ENCODE measurements at regions not wholly inside any gene's neighbourhood (a gene's known extent, or its start where the extent isn't known, plus 50 kb on each side); places are given as distances from the start of the nearest gene placed in this dataset.

- no peak for DNase-seq (ENCODE audit: low spot score)
Measured at GRCh38 chr22:49490692-49491091, 337.0 kb downstream of the BRD1 start.

DNA sequence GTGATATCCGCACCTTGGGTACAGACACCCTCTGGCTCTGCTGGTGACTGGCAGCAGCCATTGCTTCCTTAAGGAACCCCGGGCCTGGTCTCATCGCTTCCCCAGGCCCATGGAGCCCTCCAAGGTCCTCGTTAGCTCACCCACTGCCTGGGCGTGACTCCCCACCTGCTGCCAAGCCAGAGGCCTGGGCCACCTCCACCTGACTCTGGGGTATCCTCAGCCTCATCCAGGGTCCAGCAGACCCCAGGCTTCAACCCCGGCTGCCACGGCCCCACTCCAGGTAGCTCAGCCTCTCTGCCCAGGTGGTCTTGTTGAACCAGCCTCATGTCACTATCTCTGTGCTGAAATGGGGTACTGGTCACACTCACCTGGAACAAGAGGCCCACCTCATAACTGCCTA, 337.9 kb downstream of the BRD1 start:
- DNase-seq (ENCODE audit: low spot score): no peak

GRCh38 chr22:49488943-49489342, 338.7 kb downstream of the BRD1 start:
- no peak for DNase-seq (ENCODE audit: low spot score)

DNA sequence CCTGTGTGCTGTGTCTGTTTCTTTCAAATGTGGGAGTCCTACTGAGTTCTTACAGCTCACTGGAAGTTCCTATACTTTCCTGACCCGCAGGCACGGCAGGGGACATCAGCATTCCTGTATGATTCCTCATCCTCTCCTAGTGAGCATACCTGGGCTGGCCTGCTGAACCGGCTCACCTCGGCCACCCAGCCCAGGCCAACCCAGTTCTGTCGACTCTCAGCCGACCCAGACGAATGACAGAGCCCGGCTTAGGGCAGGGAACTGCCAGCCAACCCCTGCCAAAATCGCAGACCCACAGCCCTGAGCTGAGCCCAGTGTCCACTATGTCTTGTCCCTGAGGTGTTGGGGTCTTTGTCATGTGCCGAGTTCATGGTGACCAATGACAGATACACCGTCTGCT, 339.7 kb downstream of the BRD1 start:
- peak; percentile 65 for DNase-seq (ENCODE audit: low spot score)

DNA sequence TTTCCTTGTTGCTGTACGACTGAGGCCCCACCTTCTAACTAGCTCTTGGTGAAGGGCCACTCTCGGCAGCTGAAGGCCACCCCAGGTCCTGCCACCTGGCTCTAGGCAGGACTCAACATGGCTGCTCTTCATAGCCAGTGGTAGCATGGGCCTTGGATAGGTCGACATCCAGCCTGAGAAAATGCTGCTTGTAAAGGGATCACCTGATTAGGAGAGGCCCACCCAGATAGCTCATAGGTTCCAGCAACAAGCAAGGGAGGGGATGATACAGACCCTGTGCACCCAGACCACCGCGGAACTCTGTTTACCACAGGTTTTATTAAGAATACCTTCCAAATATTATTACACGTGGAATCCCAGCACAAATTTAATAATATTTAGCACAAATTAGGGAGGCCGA, 341.4 kb downstream of the BRD1 start:
- no peak for DNase-seq (ENCODE audit: low spot score)

GRCh38 chr22:49483946-49484345, 343.7 kb downstream of the BRD1 start:
- no peak for DNase-seq (ENCODE audit: low spot score)

- no peak for DNase-seq (ENCODE audit: low spot score)
Measured at GRCh38 chr22:49483281-49483870, 344.3 kb downstream of the BRD1 start.

- DNase-seq (ENCODE audit: low spot score): no peak
Measured at GRCh38 chr22:49482811-49483210, 344.9 kb downstream of the BRD1 start.

GRCh38 chr22:49481659-49482399, 345.8 kb downstream of the BRD1 start:
- no peak for DNase-seq (ENCODE audit: low spot score)

GRCh38 chr22:49480896-49481658, 346.6 kb downstream of the BRD1 start:
- no peak for DNase-seq (ENCODE audit: low spot score)

DNA sequence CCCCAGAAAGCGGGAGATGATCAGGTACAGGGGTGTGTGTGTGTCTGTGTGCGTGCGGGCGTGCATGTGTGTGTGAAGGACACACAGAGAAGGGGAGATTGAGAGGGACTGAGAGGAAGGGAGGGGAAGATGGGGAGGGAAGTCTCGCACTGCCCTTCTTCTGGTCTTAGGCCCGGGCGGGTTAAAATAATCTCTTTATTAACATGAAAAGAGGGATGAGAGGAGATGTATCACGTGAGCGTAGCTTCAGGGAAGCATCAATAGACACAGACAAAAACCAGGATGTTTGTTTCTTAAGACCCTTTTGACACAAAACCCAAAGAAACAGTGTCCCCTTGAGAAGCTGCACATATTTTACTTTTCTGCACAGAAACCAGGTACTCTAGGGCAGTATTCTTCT, 347.3 kb downstream of the BRD1 start:
- DNase-seq (ENCODE audit: low spot score): no peak

DNA sequence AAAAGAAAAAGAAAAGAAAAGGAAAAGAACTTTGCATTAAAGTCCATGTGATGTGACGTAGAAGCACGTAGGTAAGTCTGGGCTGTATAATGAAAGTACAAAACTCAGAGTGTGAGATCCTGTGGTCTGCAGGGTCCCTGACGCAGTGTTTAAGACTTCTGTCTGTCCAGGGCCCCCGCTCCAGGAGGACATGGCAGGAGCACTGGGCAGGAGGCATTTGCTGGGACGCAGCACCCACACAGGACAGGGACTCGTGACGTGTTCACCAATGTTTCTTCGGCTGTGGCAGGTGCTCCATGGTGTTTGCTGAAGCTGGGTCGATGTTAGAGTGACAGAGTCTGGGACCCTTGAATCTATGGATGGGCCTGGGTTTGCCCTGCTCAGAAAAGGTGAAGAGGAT, 348.1 kb downstream of the BRD1 start:
- no peak for DNase-seq (ENCODE audit: low spot score)

- DNase-seq (ENCODE audit: low spot score): no peak
Measured at GRCh38 chr22:49476800-49477400, 350.8 kb downstream of the BRD1 start.

DNA sequence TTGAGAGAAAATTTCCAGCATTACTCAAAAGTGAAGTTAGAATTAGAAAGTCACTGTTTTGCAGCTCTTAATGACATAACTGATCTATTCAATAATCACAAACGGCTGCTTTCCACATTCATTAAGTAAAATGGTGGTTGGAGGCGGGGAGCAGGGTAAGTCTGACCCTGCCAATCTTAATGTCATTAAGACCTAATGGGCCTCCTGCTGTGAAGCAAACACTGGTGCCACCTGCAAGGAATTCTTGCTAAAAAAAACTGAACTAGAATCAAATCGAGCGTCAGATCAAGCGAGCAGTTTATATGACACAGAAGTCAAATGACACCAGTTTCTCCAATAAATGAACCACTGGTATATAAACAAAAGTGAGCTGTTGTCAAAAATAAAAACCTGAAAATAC, 351.5 kb downstream of the BRD1 start:
- DNase-seq (ENCODE audit: low spot score): no peak

DNA sequence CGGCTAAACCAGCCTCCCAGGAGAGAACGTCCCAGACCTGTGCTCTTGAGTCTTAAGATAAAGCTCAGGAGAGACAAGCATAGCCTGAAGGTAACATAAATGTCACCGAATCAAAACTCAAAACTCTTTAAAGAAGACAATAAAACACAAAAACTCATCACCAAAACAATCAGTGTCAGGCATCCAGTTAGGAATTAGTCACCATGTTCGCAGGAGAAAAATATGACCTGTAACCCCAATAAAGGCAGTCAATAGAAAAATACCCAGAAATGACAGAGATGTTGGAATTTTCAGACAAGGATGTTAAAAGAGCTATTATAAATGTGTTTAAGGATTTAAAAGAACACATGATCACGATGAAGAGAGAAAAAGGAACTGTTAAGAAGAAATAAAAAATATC, 352.4 kb downstream of the BRD1 start:
- DNase-seq (ENCODE audit: low spot score): no peak

DNA sequence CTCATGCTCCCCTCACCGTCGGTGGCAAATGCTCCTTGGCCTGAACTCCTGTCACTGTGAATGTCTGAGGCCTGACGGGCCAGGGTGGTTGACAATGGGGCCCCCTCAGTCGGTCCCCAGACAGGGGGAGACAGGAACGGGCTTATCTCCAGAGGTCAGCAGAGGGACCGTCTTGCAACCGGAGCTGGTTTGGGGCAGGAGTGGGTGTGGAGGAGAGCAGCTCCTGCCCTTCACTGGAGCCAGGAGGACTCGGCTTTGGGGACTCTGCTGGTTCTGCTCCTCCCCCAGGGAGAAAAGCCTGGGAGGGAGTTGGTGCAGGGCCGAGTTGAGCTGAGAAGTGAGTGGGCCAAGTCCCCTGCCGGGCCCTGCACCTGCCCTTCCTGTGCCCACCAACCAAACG, 354.4 kb downstream of the BRD1 start:
- no peak for DNase-seq (ENCODE audit: low spot score)

DNA sequence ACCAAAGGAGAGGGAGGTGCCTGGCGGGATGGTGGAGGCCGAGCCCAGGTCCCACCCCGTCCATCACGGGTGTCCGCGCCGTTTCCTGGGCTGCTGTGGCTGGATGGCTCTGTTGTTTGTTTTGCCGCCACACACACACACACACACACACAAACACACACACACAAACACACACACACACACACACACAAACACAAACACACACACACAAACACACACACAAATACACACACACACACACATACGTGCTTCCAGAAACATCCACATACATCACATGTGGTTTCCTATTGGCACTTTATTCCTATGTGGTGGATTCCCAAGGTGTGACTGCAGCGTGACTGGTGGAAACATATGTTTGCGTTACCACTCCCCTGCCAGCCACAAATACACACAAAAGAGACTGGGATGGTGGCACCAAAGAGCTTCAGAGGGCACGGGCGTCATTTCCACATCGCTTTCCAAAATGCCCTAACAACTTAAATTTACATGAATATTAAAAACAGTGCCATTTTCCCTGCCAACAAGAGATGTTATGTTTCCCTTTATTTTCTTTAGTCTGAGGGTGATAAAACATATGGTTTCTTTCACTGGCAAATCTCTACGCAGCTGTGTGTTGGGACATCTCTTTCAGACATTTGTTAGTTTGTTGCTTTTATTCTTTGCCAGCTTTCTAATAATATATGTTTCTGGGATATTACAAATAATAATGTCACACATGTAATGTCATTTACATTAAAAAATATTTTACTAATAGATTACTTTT, 356.8 kb downstream of the BRD1 start:
- no peak for DNase-seq (ENCODE audit: low spot score)

DNA sequence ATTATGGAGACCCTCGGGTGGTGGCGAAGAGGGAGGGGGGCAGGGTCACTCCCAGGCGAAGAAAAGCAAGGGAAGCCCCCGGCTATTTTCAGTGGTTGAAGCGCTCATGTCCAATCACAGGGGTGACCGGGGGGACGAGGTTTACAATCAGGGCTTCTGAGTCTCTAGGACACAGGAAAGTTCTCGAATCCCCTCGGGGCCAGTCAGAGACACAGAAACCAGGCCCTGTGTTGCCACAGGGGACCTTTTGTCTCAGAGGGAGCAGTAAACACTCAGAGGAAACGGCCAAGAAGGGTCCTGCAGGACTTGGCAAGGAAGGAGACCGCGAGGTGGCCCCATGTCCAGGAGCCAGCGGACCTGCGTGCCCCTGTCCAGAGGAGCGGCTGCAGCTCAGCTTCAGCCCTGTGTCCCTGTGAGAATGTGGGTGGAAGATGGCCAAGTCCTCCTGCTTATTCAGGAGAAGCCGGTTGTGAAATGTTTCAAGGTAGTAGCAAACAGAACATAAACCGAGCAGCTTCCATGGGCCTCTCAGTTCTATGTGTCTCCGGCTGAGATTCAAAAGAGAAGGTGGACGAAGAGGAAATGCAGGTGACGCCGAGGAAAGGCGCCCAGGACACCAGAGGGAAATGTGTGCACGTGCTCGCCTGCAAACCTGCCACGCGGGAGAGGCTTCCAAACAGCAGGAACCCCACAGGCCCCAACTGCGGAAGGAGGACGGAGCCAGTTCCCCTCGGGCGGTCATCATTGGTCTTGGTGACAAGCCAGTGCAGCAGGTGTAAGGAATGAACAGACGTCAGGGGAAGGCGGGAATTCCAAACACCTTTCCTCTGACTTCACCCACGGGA, 357.6 kb downstream of the BRD1 start:
- DNase-seq (ENCODE audit: low spot score): no peak

GRCh38 chr22:49468487-49469198, 359.0 kb downstream of the BRD1 start:
- DNase-seq (ENCODE audit: low spot score): no peak

Data from HT-29 (cell line).